ENCODE measurements at regions not wholly inside any gene's neighbourhood (a gene's known extent, or its start where the extent isn't known, plus 50 kb on each side); places are given as distances from the start of the nearest gene placed in this dataset.

DNA sequence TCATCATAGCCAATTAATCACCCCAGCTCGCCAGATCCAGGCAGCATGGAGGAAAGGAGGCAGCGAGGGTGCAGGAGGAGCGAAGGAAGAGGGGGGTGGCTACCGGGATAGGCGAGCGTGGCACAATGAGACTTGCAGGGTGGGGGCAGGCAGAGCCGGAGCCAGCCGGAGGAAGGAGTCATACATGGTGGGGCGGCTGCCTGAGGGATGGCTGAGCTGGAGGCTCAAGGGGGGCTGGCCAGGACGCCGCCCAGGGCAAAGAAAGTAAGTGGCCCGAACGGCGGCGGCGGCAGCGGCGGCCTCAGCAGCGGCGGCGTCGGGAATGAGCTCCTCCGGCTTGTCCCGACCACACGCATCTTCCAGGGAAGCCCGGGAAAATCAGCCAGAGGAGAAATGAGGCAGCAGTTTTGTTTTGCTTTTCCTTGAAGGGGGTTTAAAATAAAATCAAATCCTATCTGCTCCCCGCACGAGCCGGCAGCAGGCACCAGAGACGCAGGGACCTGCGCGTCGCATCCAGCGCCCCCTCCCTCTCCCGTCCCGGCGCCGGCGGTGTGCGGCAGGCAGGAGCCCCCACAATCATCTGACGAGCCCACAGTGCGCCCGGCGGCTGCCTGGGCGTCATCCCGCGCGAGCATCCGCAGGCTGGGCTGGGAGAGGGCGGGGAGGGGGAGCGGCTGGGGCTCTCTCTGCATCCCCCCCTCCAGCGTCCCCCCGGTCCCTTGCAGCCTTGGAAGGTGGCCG lies 263.6 kb downstream of the CTTN start:
- TF ChIP-seq LEF1 (IDR thresholded peaks at IDR 0.05; ENCODE audit: borderline replicate concordance) (no peak), ZNF384 (IDR thresholded peaks at IDR 0.05) (no peak), CTBP1 (IDR thresholded peaks at IDR 0.05; ENCODE audit: borderline replicate concordance) (no peak), HDGF (IDR thresholded peaks at IDR 0.05; ENCODE audit: borderline replicate concordance) (no peak)
- ChIA-PET CTCF (no interaction called here), POLR2A (interaction anchor here (0.6 kb wide), 1 partner anchor 275 kb away, joined by 3 read pairs; no protein-coding TSS in a partner anchor)
- DNase-seq (ENCODE audit: extremely low spot score) = no peak

DNA sequence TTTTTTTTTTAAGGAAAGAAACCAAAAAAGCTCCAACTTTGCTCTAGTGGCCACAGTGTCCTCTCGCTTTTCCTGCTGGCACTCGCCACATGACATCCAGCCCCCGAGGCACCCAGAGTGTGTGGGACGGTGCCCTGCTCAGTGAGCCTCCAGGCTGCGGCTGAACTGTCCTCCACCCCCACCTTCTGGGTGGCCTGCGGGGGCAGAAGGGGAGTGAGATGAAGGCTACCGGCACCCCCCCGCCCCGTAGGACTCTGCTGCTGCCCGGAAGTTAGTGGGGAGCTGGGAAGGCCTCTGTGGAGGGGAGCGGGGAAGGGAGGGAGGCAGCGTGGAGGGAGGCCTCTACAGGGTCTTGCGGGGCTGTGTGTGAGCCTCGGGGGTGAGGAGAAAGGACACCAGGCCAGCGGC lies 264.4 kb downstream of the CTTN start:
- TF ChIP-seq LEF1 (IDR thresholded peaks at IDR 0.05; ENCODE audit: borderline replicate concordance) (no peak), SP1 (IDR thresholded peaks at IDR 0.05) (no peak), HDGF (IDR thresholded peaks at IDR 0.05; ENCODE audit: borderline replicate concordance) (no peak), ELF4 (IDR thresholded peaks at IDR 0.05) (no peak), ARNT (IDR thresholded peaks at IDR 0.05) (no peak), TARDBP (IDR thresholded peaks at IDR 0.05) (no peak), ZNF384 (IDR thresholded peaks at IDR 0.05) (no peak), FOXM1 (IDR thresholded peaks at IDR 0.05; ENCODE audit: borderline replicate concordance) (no peak), FOXK2 (IDR thresholded peaks at IDR 0.05) (no peak), SUZ12 (IDR thresholded peaks at IDR 0.05) (no peak), L3MBTL2 (conservative IDR thresholded peaks at IDR 0.05) (no peak), NFRKB (IDR thresholded peaks at IDR 0.05) (no peak), FOXA1 (IDR thresholded peaks at IDR 0.05) (no peak), BHLHE40 (IDR thresholded peaks at IDR 0.05; ENCODE audit: borderline replicate concordance) (no peak), CTBP1 (IDR thresholded peaks at IDR 0.05; ENCODE audit: borderline replicate concordance) (no peak)
- TF ChIP-seq, protein P1, sequence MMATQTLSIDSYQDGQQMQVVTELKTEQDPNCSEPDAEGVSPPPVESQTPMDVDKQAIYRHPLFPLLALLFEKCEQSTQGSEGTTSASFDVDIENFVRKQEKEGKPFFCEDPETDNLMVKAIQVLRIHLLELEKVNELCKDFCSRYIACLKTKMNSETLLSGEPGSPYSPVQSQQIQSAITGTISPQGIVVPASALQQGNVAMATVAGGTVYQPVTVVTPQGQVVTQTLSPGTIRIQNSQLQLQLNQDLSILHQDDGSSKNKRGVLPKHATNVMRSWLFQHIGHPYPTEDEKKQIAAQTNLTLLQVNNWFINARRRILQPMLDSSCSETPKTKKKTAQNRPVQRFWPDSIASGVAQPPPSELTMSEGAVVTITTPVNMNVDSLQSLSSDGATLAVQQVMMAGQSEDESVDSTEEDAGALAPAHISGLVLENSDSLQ (IDR thresholded peaks at IDR 0.05) = no peak
- ChIA-PET POLR2A (no interaction called here), CTCF (no interaction called here)
- no peak for DNase-seq (ENCODE audit: extremely low spot score)

DNA sequence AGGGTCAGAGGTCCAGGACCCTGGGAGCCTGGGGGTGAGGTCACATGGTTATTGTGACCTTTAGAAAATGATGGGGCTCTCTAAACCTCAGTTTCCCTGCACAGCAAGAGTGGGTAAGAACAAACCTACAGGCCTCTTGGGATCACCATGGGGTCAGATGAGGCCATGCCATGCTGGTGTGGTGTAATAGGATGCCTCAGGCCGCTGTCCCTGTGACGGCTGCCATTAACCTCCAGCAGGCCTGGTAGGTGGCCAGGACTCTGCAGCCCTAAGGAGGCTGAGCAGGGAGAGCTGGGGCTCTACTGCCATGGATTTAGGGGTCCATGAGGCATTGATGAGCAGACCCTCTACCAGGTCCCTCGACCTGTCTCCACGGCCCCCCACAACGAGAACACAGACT lies 265.5 kb downstream of the CTTN start:
- ChIA-PET CTCF (no interaction called here), POLR2A (no interaction called here)
- no peak for DNase-seq (ENCODE audit: extremely low spot score)
- TF ChIP-seq L3MBTL2 (conservative IDR thresholded peaks at IDR 0.05) = no peak
- no peak for TF ChIP-seq BHLHE40 (IDR thresholded peaks at IDR 0.05; ENCODE audit: borderline replicate concordance)
- no peak for TF ChIP-seq NFRKB (IDR thresholded peaks at IDR 0.05)
- TF ChIP-seq FOXK2 (IDR thresholded peaks at IDR 0.05) = no peak
- TF ChIP-seq ELF4 (IDR thresholded peaks at IDR 0.05) = no peak
- TF ChIP-seq HDGF (IDR thresholded peaks at IDR 0.05; ENCODE audit: borderline replicate concordance) = no peak
- TF ChIP-seq FOXM1 (IDR thresholded peaks at IDR 0.05; ENCODE audit: borderline replicate concordance) = no peak
- TF ChIP-seq ARNT (IDR thresholded peaks at IDR 0.05) = no peak

DNA sequence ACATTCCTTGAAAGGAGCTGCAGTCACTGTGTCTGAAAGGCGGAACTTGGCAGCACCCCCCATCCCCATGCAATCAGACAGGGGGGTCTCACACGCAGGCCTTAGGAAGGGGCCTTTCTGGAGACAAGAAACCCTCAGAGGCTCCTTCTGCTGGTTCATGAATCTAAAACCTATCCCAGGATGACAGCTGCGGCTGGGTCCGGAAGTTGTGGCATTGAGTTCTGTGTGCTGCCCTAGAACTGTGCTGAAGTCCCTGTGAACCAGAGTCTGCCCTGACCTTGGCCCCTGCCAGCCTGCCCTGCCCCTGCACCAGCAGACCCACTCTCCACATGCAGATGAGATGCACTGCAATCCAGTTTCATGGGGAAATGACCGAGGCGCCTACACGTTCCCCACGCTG lies 268.0 kb downstream of the CTTN start:
- TF ChIP-seq CTBP1 (IDR thresholded peaks at IDR 0.05; ENCODE audit: borderline replicate concordance) (no peak), ELF4 (IDR thresholded peaks at IDR 0.05) (no peak), HDGF (IDR thresholded peaks at IDR 0.05; ENCODE audit: borderline replicate concordance) (no peak), SUZ12 (IDR thresholded peaks at IDR 0.05) (no peak)
- ChIA-PET CTCF (no interaction called here), POLR2A (no interaction called here)
- no peak for DNase-seq (ENCODE audit: extremely low spot score)

DNA sequence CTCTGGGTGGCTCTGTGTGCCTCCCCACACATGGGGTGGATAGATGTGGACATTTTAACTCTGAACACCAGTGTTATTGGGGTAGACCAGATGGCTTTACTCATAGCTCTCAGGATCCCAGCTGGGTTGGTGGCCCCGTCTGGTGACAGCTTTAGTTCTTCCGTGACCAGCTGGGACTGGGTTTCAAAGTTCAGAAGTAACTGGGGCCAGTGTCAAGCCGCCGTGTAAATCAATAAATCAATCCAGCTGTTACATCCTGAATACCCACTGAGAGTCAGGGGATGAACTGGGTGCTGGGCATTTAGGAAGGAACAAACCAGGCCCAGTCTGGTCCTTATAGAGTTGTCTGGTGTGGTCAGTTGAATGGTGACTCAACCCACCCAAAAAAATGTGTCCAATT lies 269.4 kb downstream of the CTTN start:
- no peak for DNase-seq (ENCODE audit: extremely low spot score)
- no peak for TF ChIP-seq ARNT (IDR thresholded peaks at IDR 0.05)
- TF ChIP-seq SUZ12 (IDR thresholded peaks at IDR 0.05) = no peak
- no peak for TF ChIP-seq ZNF384 (IDR thresholded peaks at IDR 0.05)
- no peak for TF ChIP-seq FOXA1 (IDR thresholded peaks at IDR 0.05)
- CTCF ChIA-PET = no interaction called here
- POLR2A ChIA-PET = no interaction called here

DNA sequence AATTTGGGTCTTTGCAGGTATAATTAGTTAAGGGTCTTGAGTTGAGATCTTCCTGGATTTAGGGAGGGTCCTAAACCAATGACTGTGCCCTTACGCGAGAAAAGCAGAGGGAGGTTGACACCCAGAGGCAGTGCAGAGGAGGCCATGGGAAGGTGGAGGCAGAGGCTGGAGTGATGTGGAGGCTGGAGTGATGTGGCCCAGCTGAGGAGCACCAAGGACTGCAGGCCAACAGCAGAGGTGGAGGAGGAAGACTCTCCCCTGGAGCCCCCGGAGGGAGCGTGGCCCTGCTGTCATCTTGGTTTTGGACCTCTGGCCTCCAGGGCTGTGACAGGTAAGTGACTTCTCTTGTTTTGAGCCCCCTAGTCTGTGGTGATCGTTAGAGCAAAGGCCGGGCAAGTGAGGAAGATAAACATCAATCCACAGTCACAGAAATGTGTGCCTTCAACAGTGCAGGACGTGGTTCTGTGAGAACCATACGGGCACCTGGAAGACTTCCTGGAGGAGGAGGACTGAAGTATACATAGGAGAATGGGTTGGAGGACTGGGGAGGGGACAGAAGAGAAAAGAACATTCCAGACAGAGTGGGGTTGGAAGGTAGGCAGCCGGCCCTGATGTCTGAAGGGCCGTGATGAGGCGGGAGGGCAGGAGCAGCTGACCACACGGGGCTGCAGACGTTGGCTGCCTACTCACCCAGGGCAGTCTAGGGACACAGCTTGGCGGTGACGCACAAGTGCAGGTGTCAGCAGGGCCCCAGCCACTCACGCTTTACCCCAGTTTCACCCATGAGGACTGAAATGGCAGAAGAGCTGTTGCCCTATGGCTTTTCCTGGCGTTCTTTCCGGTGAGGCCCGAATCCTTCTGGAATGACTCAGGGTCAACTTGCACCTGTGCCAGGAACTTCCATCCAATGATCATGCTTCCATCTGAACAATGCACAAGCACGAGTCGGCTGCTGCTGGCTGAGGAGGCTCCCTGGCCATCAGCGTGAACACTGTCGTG lies 270.2 kb downstream of the CTTN start:
- TF ChIP-seq NFRKB (IDR thresholded peaks at IDR 0.05) (no peak), TARDBP (IDR thresholded peaks at IDR 0.05) (no peak), LEF1 (IDR thresholded peaks at IDR 0.05; ENCODE audit: borderline replicate concordance) (no peak), L3MBTL2 (conservative IDR thresholded peaks at IDR 0.05) (no peak), SUZ12 (IDR thresholded peaks at IDR 0.05) (no peak), BHLHE40 (IDR thresholded peaks at IDR 0.05; ENCODE audit: borderline replicate concordance) (no peak), FOXK2 (IDR thresholded peaks at IDR 0.05) (no peak), ARNT (IDR thresholded peaks at IDR 0.05) (no peak), ZNF384 (IDR thresholded peaks at IDR 0.05) (no peak), HDGF (IDR thresholded peaks at IDR 0.05; ENCODE audit: borderline replicate concordance) (no peak), SP1 (IDR thresholded peaks at IDR 0.05) (no peak)
- POLR2A ChIA-PET = no interaction called here
- no peak for DNase-seq (ENCODE audit: extremely low spot score)
- CTCF ChIA-PET = no interaction called here

DNA sequence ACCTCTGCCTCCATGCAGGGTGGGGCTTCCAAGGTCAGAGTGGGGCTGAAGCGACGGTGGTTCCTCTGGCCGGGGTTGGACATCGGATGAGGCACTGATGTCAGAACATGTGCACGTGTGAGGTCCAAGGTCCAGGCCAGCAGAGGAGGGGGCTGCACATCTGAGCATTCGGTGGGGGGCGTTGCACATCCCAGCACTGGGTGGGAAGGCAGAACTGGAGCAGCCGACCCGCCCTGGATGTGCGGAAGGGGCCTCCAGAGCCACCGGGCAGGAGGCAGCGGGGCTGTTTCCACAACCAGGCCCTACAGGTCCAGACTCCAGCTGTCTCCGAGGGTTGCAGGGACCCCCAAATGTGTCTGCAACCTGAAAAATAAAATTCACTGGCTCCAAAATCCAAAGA lies 271.0 kb downstream of the CTTN start:
- ChIA-PET CTCF (no interaction called here), POLR2A (no interaction called here)
- no peak for TF ChIP-seq ARNT (IDR thresholded peaks at IDR 0.05)

More for the DNA sequence above, 271.0 kb downstream of the CTTN start:
- no peak for DNase-seq (ENCODE audit: extremely low spot score)

Measured in HEK293T (cell line).